GM20000 (cell line): ENCODE measurements at regions not wholly inside any gene's neighbourhood (a gene's known extent, or its start where the extent isn't known, plus 50 kb on each side); places are given as distances from the start of the nearest gene placed in this dataset.
"Not testable (repeated sequence)": the region's sequence is repeated elsewhere in the genome, so short reads cannot be mapped to it uniquely, and the experiment has no call there.

Experiments used
- DNase-seq: peaks from one replicate; pipeline ENCODE4 v3.0.0; 2012; ENCODE audit warnings: low spot score
- TF ChIP-seq, protein P1 (sequence below): IDR thresholded peaks from 2 replicates; pipeline ENCODE4 v1.5.1; 2012; ENCODE audit warnings: mild to moderate bottlenecking, control low read depth; ENCODE audit errors: extremely low read depth, missing control alignments

DNA sequence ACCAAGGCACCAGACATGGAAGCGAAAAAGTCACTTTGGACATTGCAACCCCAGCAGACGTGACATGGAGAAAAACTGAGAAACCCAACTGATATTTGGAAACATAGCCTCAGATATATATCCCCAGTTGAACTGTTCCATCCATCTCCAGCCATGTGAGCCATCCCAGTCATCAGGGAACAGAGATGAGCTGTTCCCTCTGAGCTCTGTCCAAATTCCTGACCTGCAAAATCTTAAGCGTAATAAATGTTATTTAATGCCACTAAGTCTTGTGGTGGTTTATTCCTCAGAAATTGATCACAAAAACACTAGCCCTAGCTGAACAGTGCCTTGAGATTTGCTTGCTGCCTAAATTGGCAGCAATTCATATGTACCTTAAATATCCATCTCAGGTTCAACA lies 182.8 kb downstream of the NRP2 start:
- TF ChIP-seq, protein P1, sequence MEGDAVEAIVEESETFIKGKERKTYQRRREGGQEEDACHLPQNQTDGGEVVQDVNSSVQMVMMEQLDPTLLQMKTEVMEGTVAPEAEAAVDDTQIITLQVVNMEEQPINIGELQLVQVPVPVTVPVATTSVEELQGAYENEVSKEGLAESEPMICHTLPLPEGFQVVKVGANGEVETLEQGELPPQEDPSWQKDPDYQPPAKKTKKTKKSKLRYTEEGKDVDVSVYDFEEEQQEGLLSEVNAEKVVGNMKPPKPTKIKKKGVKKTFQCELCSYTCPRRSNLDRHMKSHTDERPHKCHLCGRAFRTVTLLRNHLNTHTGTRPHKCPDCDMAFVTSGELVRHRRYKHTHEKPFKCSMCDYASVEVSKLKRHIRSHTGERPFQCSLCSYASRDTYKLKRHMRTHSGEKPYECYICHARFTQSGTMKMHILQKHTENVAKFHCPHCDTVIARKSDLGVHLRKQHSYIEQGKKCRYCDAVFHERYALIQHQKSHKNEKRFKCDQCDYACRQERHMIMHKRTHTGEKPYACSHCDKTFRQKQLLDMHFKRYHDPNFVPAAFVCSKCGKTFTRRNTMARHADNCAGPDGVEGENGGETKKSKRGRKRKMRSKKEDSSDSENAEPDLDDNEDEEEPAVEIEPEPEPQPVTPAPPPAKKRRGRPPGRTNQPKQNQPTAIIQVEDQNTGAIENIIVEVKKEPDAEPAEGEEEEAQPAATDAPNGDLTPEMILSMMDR: no peak
- no peak for DNase-seq

DNA sequence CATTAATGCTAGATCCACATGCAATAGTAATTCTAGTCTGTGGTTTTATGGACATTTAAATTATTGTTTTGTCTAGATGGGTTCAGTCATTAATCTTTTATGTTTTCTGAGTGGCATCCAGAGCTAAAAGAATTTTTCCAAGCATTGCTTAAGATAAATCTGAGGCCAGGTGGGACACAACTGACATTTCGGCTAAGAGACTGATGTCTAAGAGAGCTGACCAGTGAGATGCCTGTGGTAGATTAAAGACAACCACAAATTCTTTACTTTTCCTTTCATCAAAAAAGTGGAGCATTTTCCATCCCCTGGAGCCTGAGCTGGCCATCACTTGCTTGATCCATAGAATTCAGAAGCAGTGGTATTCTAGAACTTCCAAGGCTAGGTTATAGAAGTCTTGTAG lies 182.2 kb downstream of the NRP2 start:
- DNase-seq: no peak
- TF ChIP-seq, protein P1: no peak

DNA sequence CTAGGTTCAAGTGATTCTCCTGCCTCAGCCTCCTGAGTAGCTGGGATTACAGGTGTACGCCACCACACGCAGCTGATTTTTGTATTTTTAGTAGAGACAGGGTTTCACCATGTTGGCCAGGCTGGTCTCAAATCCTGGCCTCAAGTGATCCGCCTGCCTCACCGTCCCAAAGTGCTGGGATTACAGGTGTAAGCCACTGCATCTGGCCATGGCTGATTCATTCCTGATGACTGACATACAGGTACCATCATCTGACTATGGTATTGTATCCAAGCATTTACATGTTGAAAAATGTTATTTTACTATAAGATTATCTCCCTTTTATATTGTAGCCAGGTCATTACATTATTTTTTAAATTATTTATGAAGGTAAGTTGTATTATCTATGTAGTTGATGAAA lies 180.5 kb downstream of the NRP2 start:
- not testable (repeated sequence) for DNase-seq

DNA sequence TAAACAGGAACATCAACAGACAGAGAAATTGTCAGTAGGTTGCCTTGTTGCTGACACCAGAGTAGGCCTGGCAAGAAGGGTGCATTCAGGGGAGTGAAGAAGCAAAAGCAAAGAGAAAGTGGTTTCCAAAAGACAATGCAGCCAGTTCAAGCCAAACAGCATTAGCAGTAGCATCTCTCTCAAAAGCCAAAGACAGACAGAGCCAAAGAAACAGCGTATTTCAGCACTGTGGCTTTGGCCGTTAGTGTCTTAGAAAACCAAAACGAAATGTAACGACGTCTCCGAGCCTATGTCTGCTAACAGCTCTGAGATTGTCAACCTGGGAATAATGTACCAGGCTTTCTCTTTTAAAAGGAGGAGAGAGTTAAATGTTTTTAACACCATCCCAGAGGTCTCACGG lies 178.6 kb downstream of the NRP2 start:
- TF ChIP-seq, protein P1: no peak
- DNase-seq: no peak

DNA sequence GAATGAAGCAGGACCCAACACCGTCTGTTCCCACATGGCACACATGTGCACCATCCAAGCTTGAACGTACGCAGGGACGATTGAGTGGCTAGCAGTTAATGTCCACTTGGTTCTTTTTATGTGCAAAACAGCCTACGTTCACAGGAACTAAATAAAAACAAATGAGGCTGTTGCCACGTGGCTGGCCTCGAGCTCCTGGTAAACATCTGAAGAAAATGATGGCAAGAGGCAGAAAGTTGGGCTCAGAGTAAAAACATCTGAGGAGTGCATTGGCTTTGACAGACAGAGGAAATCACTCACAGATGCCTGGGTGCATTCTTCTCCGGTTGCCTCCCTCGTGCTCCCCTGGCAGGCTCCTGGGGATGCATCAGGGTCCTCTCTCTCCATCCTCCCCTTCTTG lies 177.9 kb downstream of the NRP2 start:
- no peak for DNase-seq
- TF ChIP-seq, protein P1: no peak

DNA sequence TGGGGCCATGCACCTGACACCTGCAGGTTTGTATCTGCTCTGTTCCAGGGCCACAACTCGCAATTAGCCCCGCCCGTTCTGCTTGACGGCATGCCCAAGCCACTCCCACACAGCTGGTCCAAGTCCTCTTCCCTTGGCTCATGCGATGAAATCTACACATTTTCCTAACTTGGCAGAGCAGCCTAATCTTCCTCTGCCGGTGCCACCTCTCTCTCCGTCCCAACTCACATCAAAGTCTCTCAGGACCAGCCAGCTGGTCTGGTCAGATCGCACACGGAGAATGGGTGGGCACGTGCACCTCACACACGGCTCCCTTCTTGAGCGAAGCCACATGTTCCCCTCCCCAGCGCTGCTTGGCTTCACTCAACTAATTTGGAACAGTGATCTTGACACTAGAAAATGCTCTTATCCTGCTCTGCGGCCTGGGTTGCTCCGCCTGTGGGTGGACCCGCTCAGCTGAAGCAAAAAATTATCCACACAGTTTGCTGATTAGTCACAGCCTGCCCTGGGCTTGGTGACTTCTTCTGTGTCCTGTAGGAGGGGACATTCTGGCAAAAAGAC lies 176.7 kb downstream of the NRP2 start:
- no peak for DNase-seq
- TF ChIP-seq, protein P1: no peak

DNA sequence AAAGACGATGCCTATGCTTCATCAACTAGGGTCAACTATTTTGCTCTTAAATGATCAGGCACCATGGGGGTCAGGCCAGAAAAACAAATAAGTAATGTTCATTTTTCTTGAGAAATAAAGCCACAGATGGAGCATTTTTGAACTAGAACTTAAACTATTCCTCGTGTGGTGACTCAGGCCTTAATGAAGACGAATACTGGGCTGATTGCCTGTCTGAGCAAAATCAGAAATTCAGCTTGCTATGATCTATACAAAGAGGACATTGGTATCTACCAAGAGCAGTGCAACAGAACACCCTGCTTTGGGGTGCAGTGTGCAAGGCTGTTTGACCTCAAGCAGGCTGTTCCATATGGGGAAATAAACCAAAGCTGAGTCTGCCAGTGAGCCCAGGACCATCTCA lies 176.0 kb downstream of the NRP2 start:
- DNase-seq: no peak

More for the DNA sequence above, 176.0 kb downstream of the NRP2 start:
- TF ChIP-seq, protein P1: no peak
